Thyroid gland (tissue), 4 donors: ENCODE measurements at regions not wholly inside any gene's neighbourhood (a gene's known extent, or its start where the extent isn't known, plus 50 kb on each side); places are given as distances from the start of the nearest gene placed in this dataset.

Experiments used
- POLR2A ChIP-seq, 2 donors: fragments of 450-650 bp; IDR thresholded peaks; one replicate each; pipeline ENCODE4 v1.6.1; 2017; ENCODE audit warnings: antibody characterized with exemption in 2 of 2, mild to moderate bottlenecking in 2 of 2, moderate library complexity in 1 of 2
- TF ChIP-seq, protein P1 (sequence below), 6 experiments: fragments of 200-600 bp in 3 of 6; fragments of 450-650 bp in 3 of 6; sonication (generic) in 3 of 6; IDR thresholded peaks; one replicate each; pipeline ENCODE4 v1.5.1; 2016 to 2019; ENCODE audit warnings: antibody characterized with exemption in 6 of 6, mild to moderate bottlenecking in 2 of 6, inconsistent platforms in 1 of 6, moderate library complexity in 1 of 6

DNA sequence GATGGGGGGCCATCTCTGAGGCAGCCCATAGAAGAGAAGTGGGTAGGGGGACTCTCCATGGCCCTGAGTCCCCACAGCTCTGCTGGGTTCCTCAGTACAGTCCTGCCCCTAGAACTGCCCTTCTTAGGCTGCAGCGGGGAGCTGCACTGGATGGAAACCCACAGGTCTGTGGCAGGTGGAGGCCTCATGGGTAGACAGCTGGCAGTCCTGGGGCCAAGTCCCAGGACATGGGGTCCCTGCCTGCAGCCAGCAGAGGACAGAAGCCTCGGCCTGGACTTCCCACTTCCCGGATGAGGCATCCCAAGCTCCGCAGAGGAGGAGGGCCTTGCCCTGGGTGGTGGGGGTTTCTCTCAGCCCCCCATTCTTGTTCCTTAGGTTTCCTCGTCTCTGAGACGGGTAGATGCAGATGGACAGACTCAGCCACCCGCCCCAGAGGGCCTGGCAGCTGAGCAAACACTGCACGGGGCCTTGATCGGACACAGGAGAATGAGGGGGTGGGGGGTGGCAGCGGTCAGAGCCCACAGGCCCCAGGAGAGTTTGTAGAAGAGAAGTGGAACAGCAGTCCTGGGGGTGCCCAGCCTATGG, 153.8 kb downstream of the C9orf50 start:
- TF ChIP-seq, protein P1, sequence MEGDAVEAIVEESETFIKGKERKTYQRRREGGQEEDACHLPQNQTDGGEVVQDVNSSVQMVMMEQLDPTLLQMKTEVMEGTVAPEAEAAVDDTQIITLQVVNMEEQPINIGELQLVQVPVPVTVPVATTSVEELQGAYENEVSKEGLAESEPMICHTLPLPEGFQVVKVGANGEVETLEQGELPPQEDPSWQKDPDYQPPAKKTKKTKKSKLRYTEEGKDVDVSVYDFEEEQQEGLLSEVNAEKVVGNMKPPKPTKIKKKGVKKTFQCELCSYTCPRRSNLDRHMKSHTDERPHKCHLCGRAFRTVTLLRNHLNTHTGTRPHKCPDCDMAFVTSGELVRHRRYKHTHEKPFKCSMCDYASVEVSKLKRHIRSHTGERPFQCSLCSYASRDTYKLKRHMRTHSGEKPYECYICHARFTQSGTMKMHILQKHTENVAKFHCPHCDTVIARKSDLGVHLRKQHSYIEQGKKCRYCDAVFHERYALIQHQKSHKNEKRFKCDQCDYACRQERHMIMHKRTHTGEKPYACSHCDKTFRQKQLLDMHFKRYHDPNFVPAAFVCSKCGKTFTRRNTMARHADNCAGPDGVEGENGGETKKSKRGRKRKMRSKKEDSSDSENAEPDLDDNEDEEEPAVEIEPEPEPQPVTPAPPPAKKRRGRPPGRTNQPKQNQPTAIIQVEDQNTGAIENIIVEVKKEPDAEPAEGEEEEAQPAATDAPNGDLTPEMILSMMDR (IDR thresholded peaks at IDR 0.05): no peak
- TF ChIP-seq POLR2A (IDR thresholded peaks at IDR 0.05): no peak
